ENCODE measurements at regions not wholly inside any gene's neighbourhood (a gene's known extent, or its start where the extent isn't known, plus 50 kb on each side); places are given as distances from the start of the nearest gene placed in this dataset.

- Histone ChIP-seq H3K9me3 (replicated peaks in 1 of 3) (no peaks in the 10 kb centered on the region), H3K4me3 (no peak overlapping the region), H3K4me1 (replicated peaks in 1 of 2) (no peaks in the 10 kb centered on the region), H3K36me3 (replicated peaks in 1 of 2) (no peaks in the 10 kb centered on the region), H3K27ac (no peak overlapping the region), H3K27me3 (peaks cover 14% of the 10 kb centered on the region)
- DNase-seq, result peak in 1 of 7 donors; percentile 21
- no peak for TF ChIP-seq POLR2A (IDR thresholded peaks at IDR 0.05)
- 74 to 89% (median 82%) methylated on average over 2 of the region's 2 CpGs for WGBS, 4 donors
- intact Hi-C loops (cut with DNase I), result no loop called here
Observed at GRCh38 chr3:127428344-127428997, 140.6 kb upstream of the PRR20G start.

GRCh38 chr3:127427666-127428065 lies 139.8 kb upstream of the PRR20G start:
- Histone ChIP-seq H3K4me3 (no peak overlapping the region), H3K27me3 (peaks cover 20% of the 10 kb centered on the region), H3K9me3 (replicated peaks in 1 of 3) (no peaks in the 10 kb centered on the region), H3K27ac (no peak overlapping the region), H3K36me3 (replicated peaks in 1 of 2) (no peaks in the 10 kb centered on the region), H3K4me1 (replicated peaks in 1 of 2) (no peaks in the 10 kb centered on the region)
- DNase-seq, result peak in 1 of 7 donors; percentile 20
- no peak for TF ChIP-seq POLR2A (IDR thresholded peaks at IDR 0.05)
- TF ChIP-seq, protein P1, sequence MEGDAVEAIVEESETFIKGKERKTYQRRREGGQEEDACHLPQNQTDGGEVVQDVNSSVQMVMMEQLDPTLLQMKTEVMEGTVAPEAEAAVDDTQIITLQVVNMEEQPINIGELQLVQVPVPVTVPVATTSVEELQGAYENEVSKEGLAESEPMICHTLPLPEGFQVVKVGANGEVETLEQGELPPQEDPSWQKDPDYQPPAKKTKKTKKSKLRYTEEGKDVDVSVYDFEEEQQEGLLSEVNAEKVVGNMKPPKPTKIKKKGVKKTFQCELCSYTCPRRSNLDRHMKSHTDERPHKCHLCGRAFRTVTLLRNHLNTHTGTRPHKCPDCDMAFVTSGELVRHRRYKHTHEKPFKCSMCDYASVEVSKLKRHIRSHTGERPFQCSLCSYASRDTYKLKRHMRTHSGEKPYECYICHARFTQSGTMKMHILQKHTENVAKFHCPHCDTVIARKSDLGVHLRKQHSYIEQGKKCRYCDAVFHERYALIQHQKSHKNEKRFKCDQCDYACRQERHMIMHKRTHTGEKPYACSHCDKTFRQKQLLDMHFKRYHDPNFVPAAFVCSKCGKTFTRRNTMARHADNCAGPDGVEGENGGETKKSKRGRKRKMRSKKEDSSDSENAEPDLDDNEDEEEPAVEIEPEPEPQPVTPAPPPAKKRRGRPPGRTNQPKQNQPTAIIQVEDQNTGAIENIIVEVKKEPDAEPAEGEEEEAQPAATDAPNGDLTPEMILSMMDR (IDR thresholded peaks at IDR 0.05), result no peak
- 68 to 79% (median 76%) methylated on average over 8 of the region's 8 CpGs for WGBS, 4 donors
- intact Hi-C loops (cut with DNase I), result no loop called here

DNA sequence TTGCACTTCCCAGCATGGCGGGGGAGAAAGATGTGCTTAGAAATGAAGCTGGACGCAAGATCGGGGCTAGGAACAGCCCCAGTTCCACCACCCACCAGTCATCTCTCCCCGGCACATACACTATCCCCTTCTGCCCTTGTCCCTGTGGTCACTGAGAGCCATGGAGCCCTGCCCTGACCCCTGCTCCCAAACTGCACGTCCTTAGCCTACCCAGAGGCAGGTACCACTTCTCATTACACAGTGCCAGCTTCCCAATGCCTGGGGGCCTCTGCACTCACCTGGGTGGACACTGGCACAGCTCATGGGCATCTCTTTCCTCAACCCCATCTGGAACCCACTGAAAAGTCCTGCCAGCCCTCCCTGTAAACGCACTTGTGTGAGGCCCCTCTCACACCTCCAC lies 139.3 kb upstream of the PRR20G start:
- WGBS, 4 donors, result 55 to 66% (median 58%) methylated on average over 6 of the region's 6 CpGs
- Histone ChIP-seq H3K4me3 (no peak overlapping the region), H3K27me3 (peaks cover 23% of the 10 kb centered on the region), H3K36me3 (replicated peaks in 1 of 2) (no peaks in the 10 kb centered on the region), H3K27ac (no peak overlapping the region), H3K9me3 (replicated peaks in 1 of 3) (no peaks in the 10 kb centered on the region), H3K4me1 (replicated peaks in 1 of 2) (no peaks in the 10 kb centered on the region)
- TF ChIP-seq, protein P1 (IDR thresholded peaks at IDR 0.05), result no peak
- TF ChIP-seq POLR2A (IDR thresholded peaks at IDR 0.05), result no peak
- DNase-seq, result peak in 1 of 7 donors; percentile 10
- intact Hi-C loops (cut with DNase I), result no loop called here

DNA sequence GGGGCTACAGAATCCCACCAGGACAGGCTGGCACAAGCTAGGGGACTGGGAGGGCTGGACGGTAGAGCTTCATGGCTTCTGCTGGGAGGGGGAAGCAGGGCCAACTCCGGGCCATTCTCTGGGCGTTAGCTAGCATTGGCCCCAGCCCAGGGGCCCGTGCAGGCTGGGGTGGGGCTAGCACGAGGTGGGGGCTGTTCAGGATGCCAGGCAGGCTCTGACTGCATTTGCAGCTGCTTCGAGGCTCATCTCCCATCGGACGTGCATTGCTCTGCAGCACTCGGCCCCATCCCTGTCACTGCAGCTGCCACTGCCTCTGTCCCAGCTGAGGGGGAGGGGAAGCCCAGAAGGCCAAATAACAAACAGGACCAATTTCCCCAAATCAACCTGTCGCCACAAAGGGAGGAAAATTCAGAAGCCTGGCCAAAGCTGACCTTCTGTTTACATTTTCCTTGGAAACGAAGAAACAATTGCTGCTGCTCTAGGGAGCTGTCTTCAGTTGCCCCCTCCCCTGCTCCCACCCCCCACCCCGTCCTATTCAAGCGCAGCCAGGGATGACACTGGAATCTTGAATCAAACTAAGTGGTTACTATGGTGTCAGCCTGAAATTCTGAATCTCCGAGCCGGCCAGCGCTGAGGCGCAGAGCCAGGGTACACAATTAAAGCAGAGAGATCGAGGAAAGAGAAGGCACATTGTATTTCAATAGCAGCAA lies 138.8 kb upstream of the PRR20G start:
- H3K4me3 ChIP-seq, result no peak overlapping the region
- intact Hi-C loops (cut with DNase I), result no loop called here
- no peaks in the 10 kb centered on the region for H3K9me3 ChIP-seq (replicated peaks in 1 of 3)
- H3K27ac ChIP-seq, result no peak overlapping the region
- no peak for TF ChIP-seq POLR2A (IDR thresholded peaks at IDR 0.05)
- TF ChIP-seq, protein P1 (IDR thresholded peaks at IDR 0.05), result no peak
- H3K36me3 ChIP-seq (replicated peaks in 1 of 2), result no peaks in the 10 kb centered on the region
- 36 to 43% (median 41%) methylated on average over 15 to 18 of the region's 18 CpGs for WGBS, 4 donors
- no peaks in the 10 kb centered on the region for H3K4me1 ChIP-seq (replicated peaks in 1 of 2)
- DNase-seq, result peak in 1 of 7 donors; percentile 20
- peaks cover 17% of the 10 kb centered on the region for H3K27me3 ChIP-seq
